ENCODE measurements at regions not wholly inside any gene's neighbourhood (a gene's known extent, or its start where the extent isn't known, plus 50 kb on each side); places are given as distances from the start of the nearest gene placed in this dataset.
"Not testable (repeated sequence)": the region's sequence is repeated elsewhere in the genome, so short reads cannot be mapped to it uniquely, and the experiment has no call there.

DNA sequence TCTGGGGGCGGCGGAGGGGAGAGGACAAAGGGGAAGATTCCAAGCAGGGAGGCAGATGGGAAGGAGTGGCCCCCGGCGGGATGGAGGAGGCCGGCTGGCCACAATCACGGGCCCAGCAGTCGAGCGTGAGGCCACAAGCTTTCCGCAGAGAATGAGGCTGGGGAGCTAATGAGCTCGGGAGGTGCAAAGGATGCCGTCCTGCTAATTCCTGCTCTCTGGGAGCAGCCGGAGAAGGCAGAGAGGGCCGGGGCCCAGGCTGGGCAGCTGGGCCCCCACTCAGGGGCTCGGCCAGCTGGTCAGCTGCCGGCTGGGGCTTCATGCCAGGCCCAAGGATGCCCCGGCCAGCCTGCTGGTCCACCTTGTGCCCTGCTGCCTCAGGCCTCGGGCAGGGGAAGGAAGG is 98.1 kb upstream of the LHX5 start:
- no peak for DNase-seq (ENCODE audit: low read depth)

- no peak for DNase-seq (ENCODE audit: low read depth)
Measured at GRCh38 chr12:113568021-113568420, 96.3 kb upstream of the LHX5 start.

DNA sequence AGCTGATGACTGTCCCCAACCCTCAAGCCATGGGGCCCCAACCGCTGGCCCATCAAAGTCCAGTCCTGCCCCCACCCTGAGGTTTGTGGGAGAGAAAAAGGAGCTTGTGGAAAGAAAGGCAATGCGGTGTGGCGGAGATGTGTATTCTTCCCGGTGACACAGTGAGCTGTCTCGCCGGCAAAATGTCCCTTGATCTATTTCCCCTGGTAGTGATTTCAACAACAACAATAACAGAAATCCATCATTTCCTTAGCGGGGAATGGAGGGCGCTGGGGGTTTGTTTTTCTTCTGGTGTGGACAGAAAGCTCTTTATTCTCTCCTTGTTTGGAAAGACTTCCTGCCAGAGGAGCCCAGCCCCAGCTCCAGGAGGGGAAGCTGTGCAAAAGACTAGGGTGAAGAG is 93.7 kb upstream of the LHX5 start:
- no peak for DNase-seq (ENCODE audit: low read depth)

DNA sequence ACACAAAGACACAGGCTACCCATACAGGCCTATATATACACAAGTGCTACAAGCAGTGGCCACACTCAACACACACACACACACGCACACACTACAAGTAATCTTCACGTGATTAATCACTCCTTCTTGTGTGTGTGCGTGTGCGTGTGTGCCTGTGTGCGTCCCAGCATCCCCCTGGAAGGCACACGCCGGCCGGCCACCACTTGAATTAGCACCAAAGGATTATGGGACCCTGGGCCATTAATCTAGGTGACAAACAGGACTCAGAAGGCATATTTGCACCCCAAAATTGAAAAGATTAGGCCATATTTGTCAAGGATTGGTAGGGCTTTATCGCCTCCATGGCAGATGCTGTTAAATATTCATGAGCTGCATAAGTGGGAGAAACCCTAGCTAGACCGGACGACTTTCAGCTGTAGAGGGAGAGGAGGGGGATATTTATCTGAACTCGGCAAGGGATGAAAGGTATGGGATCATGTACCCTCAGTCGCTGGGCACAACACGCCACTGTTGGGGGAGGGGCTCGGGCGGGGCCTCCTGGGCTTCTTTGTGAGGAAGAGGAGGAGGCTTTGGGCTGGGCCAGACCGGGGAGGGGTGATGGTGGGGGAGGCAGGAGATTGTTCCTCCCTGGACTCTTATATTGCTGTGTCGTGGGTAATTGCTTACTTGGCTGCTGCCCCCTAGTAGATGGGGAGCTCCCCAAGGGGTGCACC is 89.6 kb upstream of the LHX5 start:
- DNase-seq (ENCODE audit: low read depth), result no peak

DNA sequence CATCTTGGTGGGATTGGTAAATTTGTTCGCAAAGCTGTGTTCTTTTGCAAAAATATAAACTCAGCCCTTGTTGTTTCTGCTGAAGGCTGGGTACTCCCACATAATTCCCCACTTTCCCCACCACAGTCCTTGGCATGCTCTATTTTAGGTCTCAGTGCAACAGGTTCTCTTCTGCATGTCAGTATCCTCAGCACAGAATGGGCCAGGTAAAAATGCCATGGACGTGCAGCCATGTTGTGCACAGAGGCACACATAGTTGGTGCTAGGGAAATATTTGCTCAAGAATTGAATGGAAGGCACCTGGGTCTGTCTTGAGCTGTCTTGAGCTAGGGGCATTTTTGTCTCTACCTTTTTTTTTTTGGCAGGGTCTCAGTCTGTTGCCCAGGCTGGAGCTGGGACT is 87.8 kb upstream of the LHX5 start:
- no peak for DNase-seq (ENCODE audit: low read depth)

GRCh38 chr12:113555226-113555625 is 83.6 kb upstream of the LHX5 start:
- no peak for DNase-seq (ENCODE audit: low read depth)

- no peak for DNase-seq (ENCODE audit: low read depth)
Measured at GRCh38 chr12:113552760-113553159, 81.1 kb upstream of the LHX5 start.

DNA sequence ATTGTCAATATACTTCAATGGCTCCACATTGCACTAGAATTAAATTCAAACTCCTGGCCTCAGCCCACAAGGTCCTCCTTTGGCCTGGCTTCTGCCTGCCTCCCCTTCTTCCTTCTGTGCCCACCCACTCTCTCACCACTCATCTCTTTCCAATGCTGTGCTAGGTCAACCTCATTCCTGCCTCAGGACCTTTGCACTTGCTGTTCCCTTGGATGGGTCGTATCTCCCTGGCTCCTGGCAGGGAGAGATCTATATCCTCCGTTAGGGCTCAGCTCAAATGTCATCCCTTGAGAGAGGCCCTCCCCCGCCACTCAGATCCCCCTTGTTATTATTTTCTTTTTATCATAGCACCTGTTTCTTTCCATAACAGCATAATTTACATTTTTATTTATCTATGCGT is 79.9 kb upstream of the LHX5 start:
- no peak for DNase-seq (ENCODE audit: low read depth)

GRCh38 chr12:113548467-113548866 is 76.8 kb upstream of the LHX5 start:
- DNase-seq (ENCODE audit: low read depth), result no peak

DNA sequence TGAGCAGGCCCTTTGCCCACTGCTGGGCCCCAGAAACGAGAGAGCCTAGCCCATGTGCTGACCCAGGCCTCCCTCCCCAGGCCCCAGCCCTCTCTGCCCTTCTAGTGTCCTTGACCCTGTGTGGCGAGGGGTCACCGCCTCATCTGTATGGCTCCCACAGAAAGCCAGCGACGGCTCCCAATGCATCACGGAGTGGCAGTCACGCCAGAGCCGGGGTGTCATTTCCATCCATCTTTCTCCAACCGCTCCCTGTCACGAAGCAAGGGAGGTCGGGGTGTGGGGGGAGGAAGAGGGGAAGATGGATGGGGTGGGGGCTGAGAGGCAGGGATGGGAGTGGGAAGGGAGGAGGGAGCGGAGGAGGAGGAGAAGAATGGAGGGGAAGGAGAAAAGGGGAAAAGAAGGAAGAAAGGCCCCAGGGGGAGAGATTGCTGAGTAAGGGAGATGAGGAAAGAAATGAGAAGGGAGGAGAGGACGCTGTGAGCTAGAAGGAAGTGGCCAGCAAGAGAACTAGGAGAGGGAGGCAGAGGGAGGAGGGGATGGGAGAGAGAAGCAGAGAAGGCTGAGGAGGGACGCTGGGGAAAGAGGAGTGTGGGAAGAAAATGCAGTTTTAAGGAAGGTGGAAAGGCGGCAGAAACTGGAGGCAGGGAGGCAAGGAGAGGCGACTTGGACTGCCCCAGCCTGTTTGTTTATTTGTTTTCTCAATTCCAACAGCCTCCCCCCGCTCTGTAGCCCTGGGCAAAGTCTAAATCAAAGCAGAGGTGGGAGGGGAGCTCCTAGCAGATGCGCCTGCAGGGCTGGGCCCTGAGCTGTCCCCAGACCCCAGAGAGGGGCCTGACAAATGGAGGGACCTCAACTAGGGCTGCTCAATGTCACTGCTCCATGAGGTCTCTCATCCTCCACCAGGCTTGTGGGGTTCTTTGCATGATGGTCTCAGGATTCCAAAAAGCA is 75.5 kb upstream of the LHX5 start:
- DNase-seq (ENCODE audit: low read depth), result no peak

DNA sequence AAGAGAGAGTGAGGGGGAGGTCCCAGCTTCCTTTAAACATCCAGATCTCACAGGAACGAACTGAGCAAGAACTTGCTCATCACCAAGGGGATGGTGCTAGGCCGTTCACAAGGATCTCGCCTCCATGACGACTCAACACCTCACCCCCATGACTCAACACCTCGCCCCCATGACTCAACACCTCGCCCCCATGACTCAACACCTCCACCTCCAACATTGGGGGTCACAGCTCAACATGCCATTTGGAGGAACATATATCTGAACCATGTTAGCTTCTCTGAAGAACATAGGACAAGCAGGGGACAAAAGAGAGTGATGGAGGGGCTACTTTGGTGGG is 66.0 kb upstream of the LHX5 start:
- peak; percentile 5 for DNase-seq (ENCODE audit: low read depth)

DNA sequence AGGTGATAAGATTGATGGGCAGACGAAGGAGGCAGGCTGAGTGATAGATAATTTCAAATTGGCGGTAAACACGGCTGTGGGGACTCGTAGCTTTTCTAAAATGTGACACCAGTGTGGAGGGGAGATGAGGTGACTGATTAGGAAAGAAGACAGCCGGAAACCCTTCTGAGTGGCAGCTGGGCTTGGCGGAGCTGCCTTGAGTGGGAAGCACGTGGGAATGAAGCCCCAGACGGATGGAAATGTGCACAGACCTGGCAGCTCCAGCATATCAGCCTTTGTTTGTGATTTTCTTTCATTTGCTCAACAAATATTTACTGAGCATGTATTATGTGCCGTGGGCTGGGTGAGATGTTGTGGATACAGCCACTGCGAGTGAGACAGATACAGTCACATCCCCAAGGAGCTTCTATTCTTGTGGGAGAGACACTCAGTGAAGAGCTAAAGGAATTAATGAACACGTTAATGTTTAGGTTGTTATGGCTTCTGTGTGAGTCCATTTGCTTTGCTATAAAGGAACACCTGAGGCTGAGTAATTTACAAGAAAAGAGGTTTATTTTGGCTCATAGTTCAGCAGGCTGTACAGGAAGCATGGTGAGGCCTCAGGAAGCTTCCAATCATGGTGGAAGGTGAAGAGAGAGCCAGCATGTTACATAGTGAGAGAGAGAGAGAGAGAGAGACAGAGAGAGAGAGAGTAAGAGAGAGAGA is 65.5 kb upstream of the LHX5 start:
- DNase-seq (ENCODE audit: low read depth), result no peak

- no peak for DNase-seq (ENCODE audit: low read depth)
Measured at GRCh38 chr12:113535100-113535499, 63.4 kb upstream of the LHX5 start.

GRCh38 chr12:113534555-113534954 is 62.9 kb upstream of the LHX5 start:
- no peak for DNase-seq (ENCODE audit: low read depth)

- no peak for DNase-seq (ENCODE audit: low read depth)
Measured at GRCh38 chr12:113533842-113534375, 62.2 kb upstream of the LHX5 start.

GRCh38 chr12:113532292-113532691 is 60.6 kb upstream of the LHX5 start:
- no peak for DNase-seq (ENCODE audit: low read depth)

- DNase-seq (ENCODE audit: low read depth), result not testable (repeated sequence)
Measured at GRCh38 chr12:113531073-113531472, 59.4 kb upstream of the LHX5 start.

DNA sequence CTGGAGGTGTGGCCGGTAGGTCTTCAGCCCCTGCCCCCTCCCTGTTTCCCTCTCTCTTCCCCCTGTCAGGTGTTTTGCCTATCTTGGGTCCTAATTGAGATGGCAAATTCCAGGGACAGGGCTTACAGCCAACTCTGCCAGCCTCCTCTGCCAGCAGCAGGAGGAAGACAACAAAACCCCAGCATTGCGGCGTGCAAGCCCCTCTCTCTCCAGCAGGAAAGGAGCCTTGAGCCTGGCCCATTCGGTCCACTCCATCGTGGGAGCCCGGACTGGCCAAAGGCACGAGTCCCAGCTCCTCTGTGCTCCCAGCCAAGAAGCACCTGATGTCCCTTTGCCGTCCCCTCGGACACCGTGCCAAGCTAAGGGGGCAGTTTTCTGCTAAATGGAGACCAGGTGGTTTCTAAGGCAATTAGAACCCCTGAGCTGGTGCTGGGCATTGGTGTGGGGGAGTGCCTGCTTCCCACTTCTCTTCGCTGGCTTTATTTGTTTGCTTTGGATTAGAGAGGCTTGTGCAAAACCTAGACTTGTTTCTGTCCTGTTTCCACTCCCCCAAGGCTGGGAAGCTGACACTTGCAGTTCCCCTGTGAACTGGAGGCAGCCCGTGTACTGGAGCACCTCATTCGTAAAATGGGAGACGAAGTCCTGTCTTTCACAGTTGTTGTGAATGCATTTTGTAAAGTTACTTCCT is 57.1 kb upstream of the LHX5 start:
- DNase-seq (ENCODE audit: low read depth), result no peak

DNA sequence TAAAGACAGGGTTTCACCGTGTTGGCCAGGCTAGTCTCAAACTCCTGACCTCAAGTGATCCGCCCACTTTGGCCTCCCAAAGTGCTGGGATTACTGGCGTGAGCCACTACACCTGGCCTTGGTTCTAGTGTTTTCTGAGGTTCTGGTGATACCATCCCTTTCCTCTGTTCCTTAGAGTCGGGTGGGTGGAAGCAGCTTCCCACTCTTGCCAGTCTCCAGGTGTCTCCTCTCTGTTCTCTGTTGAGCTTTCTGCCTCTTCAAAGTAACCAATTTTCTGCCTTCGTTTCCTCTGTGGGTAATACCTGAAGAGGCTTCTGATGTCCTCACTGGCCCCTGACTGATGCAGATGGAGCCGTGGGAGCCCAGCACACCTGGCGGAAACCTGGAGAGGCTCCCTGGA is 53.4 kb upstream of the LHX5 start:
- DNase-seq (ENCODE audit: low read depth), result no peak

- DNase-seq (ENCODE audit: low read depth), result no peak
Measured at GRCh38 chr12:113524495-113524894, 52.8 kb upstream of the LHX5 start.

DNA sequence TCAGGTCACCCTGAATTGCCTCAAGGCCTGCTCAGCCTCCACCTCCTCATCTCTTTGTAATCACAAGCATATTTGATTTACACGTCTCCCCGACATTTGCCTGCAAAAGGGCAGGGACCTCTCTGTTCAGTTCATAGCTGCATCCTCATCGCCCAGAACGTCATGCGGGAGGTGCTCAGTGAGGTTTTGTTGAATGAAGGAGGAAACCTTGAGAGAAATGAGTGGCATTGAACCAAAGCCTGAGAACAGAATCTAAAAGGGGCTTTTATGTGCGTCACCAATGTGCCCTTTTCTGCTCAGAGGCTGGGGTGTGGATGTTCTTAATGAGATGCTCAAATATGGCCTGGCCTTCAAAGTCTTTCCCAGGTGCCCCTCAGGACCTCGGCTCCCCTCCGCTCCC is 50.0 kb upstream of the LHX5 start:
- DNase-seq (ENCODE audit: low read depth), result no peak
